ENCODE measurements at regions not wholly inside any gene's neighbourhood (a gene's known extent, or its start where the extent isn't known, plus 50 kb on each side); places are given as distances from the start of the nearest gene placed in this dataset.

DNA sequence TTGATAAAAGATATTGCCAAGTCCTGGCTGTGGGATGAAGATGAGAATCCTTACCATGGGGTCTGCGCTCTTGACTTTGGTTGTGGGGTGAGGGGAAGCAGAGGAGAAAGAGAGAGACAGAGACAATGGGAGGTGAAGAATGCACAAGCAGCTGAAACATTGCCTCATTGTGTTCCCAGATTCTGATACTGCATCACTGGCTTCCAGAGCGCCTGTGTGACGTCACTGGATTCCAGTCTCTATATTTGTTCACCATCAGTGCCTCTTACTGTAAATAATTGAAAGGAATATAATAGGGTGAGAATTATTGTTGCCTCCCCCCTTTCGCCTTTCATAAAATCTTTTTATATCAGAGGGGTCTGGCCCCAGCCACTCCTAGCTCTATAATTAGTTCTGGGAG is 188.9 kb upstream of the NTF3 start:
- intact Hi-C loops (cut with DNase I; ENCODE audit: low total_unique reads) = no loop called here
- TF ChIP-seq, protein P1, sequence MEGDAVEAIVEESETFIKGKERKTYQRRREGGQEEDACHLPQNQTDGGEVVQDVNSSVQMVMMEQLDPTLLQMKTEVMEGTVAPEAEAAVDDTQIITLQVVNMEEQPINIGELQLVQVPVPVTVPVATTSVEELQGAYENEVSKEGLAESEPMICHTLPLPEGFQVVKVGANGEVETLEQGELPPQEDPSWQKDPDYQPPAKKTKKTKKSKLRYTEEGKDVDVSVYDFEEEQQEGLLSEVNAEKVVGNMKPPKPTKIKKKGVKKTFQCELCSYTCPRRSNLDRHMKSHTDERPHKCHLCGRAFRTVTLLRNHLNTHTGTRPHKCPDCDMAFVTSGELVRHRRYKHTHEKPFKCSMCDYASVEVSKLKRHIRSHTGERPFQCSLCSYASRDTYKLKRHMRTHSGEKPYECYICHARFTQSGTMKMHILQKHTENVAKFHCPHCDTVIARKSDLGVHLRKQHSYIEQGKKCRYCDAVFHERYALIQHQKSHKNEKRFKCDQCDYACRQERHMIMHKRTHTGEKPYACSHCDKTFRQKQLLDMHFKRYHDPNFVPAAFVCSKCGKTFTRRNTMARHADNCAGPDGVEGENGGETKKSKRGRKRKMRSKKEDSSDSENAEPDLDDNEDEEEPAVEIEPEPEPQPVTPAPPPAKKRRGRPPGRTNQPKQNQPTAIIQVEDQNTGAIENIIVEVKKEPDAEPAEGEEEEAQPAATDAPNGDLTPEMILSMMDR (IDR thresholded peaks at IDR 0.05) = no peak
- no peak for TF ChIP-seq POLR2A (IDR thresholded peaks at IDR 0.05)
- no peak overlapping the region for H3K27ac ChIP-seq
- 82 to 83% methylated on average over 4 of the region's 4 CpGs for WGBS, 2 donors
- no peaks in the 10 kb centered on the region for H3K27me3 ChIP-seq
- no peak overlapping the region for H3K4me3 ChIP-seq
- no peak for DNase-seq
- no peaks in the 10 kb centered on the region for H3K36me3 ChIP-seq (ENCODE audit: low read depth, missing control alignments)
- H3K9me3 ChIP-seq = no peaks in the 10 kb centered on the region
- H3K4me1 ChIP-seq = peaks cover 5% of the 10 kb centered on the region

DNA sequence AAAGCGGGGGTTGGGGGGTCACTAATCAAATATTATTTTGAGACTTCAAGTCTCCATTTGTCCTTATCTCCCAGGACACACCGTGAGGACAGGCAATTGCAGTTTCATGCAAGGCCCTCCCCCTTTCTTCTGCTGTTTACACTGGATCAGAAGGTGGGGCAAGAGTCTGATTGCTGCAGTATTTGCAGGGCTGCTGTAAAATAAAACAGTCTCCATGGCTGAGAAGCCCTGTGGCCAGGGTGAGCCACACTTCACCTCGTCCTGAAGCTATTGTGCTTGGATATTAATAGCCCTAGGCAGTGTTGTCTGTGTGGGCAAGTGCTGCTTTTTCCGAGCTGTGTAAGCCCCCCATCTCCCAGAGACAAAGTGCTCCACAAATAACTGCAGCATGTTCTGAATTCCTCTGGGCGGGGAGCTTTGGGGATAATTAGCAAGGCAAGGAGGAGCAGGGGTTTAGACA is 187.4 kb upstream of the NTF3 start:
- H3K27me3 ChIP-seq = no peaks in the 10 kb centered on the region
- intact Hi-C loops (cut with DNase I; ENCODE audit: low total_unique reads) = no loop called here
- H3K4me3 ChIP-seq = no peak overlapping the region
- H3K36me3 ChIP-seq (ENCODE audit: low read depth, missing control alignments) = no peaks in the 10 kb centered on the region
- no peak for TF ChIP-seq POLR2A (IDR thresholded peaks at IDR 0.05)
- TF ChIP-seq, protein P1 (IDR thresholded peaks at IDR 0.05) = no peak
- H3K9me3 ChIP-seq = no peaks in the 10 kb centered on the region
- no peak for DNase-seq
- 42 to 49% methylated on average over 5 of the region's 5 CpGs for WGBS, 2 donors
- H3K4me1 ChIP-seq = peaks cover 5% of the 10 kb centered on the region
- no peak overlapping the region for H3K27ac ChIP-seq

DNA sequence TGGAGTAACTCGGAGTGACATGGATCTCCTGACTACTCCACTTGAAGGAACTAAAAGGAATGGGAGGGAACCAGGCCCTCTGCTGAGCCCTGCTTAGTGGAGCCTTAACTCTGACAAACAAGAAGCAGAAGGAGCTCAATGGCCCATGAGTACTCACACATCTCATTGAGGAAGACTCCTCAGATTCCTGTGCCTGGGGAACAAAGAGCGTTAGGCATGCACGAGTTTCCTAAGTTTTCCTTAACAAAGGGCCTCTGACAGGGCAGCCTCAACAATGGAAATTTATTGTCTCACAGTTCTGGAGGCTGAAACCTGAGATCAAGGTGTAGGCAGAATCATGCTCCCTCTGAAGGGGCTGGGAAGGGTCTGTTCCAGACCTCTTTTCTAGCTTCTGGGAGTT is 185.7 kb upstream of the NTF3 start:
- no peak for TF ChIP-seq POLR2A (IDR thresholded peaks at IDR 0.05)
- TF ChIP-seq, protein P1 (IDR thresholded peaks at IDR 0.05) = no peak
- 79 to 86% methylated on average over 3 of the region's 3 CpGs for WGBS, 2 donors
- H3K4me3 ChIP-seq = no peak overlapping the region
- intact Hi-C loops (cut with DNase I; ENCODE audit: low total_unique reads) = no loop called here
- DNase-seq = no peak
- no peaks in the 10 kb centered on the region for H3K27me3 ChIP-seq
- peaks cover 9% of the 10 kb centered on the region for H3K4me1 ChIP-seq
- H3K36me3 ChIP-seq (ENCODE audit: low read depth, missing control alignments) = no peaks in the 10 kb centered on the region
- H3K27ac ChIP-seq = no peak overlapping the region
- no peaks in the 10 kb centered on the region for H3K9me3 ChIP-seq

DNA sequence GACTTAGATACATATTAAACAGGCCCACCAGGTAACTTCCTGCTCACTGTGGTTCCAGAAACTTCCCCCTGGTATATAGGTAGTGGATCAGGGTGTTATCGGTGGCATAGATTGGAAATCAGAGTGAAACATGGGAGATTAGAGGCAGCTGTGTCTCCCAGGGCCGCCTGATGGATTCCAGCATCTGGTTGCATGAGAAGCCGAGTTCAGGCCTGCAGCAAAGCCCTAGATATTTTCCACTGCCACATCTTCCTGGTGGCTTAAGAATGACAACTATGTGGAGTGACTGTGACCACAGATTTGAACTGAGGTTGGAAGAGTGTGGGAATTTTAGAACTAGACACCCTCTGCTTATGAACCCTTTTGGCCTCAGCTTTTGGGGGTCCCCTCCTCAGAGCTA is 184.8 kb upstream of the NTF3 start:
- intact Hi-C loops (cut with DNase I; ENCODE audit: low total_unique reads) = no loop called here
- Histone ChIP-seq H3K27ac (no peak overlapping the region), H3K4me1 (peaks cover 12% of the 10 kb centered on the region), H3K36me3 (ENCODE audit: low read depth, missing control alignments) (no peaks in the 10 kb centered on the region), H3K27me3 (no peaks in the 10 kb centered on the region), H3K9me3 (no peaks in the 10 kb centered on the region), H3K4me3 (no peak overlapping the region)
- no peak for DNase-seq
- TF ChIP-seq, protein P1 (IDR thresholded peaks at IDR 0.05) = no peak
- TF ChIP-seq POLR2A (IDR thresholded peaks at IDR 0.05) = no peak
- 94 to 96% methylated on average over 3 of the region's 3 CpGs for WGBS, 2 donors

DNA sequence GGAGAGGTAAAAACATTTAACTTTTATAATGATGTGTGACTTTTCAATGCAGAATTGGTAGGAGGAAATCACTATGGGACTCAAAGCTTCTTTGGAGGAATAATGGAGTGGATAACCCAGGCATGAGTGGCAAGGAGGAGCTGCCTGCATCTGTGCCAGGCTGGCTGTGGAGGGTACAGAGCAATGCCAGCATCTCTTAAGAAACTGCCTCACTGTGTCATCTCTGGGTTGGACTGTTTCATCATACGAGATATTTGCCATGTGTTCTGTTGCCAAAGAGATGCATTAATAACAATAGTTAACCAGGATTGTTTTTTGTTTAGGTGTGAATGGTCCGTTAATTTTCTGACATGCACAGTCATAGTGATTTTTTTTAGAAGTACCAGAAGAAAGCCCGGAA is 183.7 kb upstream of the NTF3 start:
- no peak for DNase-seq
- intact Hi-C loops (cut with DNase I; ENCODE audit: low total_unique reads) = no loop called here
- Histone ChIP-seq H3K9me3 (no peaks in the 10 kb centered on the region), H3K36me3 (ENCODE audit: low read depth, missing control alignments) (no peaks in the 10 kb centered on the region), H3K27ac (no peak overlapping the region), H3K4me1 (peaks cover 12% of the 10 kb centered on the region), H3K4me3 (no peak overlapping the region), H3K27me3 (no peaks in the 10 kb centered on the region)
- no peak for TF ChIP-seq POLR2A (IDR thresholded peaks at IDR 0.05)
- TF ChIP-seq, protein P1 (IDR thresholded peaks at IDR 0.05) = no peak
- 93 to 95% methylated on average over 3 of the region's 3 CpGs for WGBS, 2 donors

Measured in testis (tissue), 2 donors.